H9 (cell line): ENCODE measurements at regions not wholly inside any gene's neighbourhood (a gene's known extent, or its start where the extent isn't known, plus 50 kb on each side); places are given as distances from the start of the nearest gene placed in this dataset.

Experiments used
- DNase-seq: peaks from one replicate; pipeline ENCODE4 v3.0.0-alpha.2; 2017
- H2AFZ ChIP-seq: one replicate; pipeline ENCODE4 v1.6.1; 2013; ENCODE audit warnings: mild to moderate bottlenecking, low read length, control low read depth, moderate library complexity
- H2AK5ac ChIP-seq: 2 replicates; pipeline ENCODE4 v1.6.1; 2013; ENCODE audit warnings: low read length, control low read depth, mixed read lengths; ENCODE audit not compliant: insufficient read length
- H2BK120ac ChIP-seq: one replicate; pipeline ENCODE4 v1.6.1; 2013; ENCODE audit warnings: low read depth, mild to moderate bottlenecking, low read length, control low read depth, inconsistent platforms; ENCODE audit not compliant: poor library complexity, severe bottlenecking
- H2BK12ac ChIP-seq: 2 replicates; pipeline ENCODE4 v1.6.1; 2013; ENCODE audit warnings: low read length, control low read depth, mixed read lengths, low read depth; ENCODE audit not compliant: insufficient read length
- H2BK15ac ChIP-seq: 2 replicates; pipeline ENCODE4 v1.6.1; 2013; ENCODE audit warnings: low read depth, low read length, control low read depth
- H2BK20ac ChIP-seq: one replicate; pipeline ENCODE4 v1.6.1; 2013; ENCODE audit warnings: low read depth, mild to moderate bottlenecking, low read length, control low read depth, inconsistent platforms; ENCODE audit not compliant: poor library complexity, severe bottlenecking
- H2BK5ac ChIP-seq: 2 replicates; pipeline ENCODE4 v1.6.1; 2013; ENCODE audit warnings: low read length, control low read depth, mixed read lengths; ENCODE audit not compliant: insufficient read length
- H3K14ac ChIP-seq: 2 replicates; pipeline ENCODE4 v1.6.1; 2013; ENCODE audit warnings: low read length, control low read depth; ENCODE audit not compliant: insufficient read depth
- H3K18ac ChIP-seq: 2 replicates; pipeline ENCODE4 v1.6.1; 2013; ENCODE audit warnings: low read depth, mild to moderate bottlenecking, mixed read lengths, low read length, control low read depth; ENCODE audit not compliant: insufficient read length
- H3K23ac ChIP-seq: 2 replicates; pipeline ENCODE4 v1.6.1; 2013; ENCODE audit warnings: low read length, control low read depth, mixed read lengths, low read depth; ENCODE audit not compliant: insufficient read length
- H3K23me2 ChIP-seq: 2 replicates; pipeline ENCODE4 v1.6.1; 2013; ENCODE audit warnings: low read depth, mild to moderate bottlenecking, mixed read lengths, low read length, control low read depth; ENCODE audit not compliant: insufficient read length, poor library complexity, severe bottlenecking
- H3K27ac ChIP-seq: 2 replicates; pipeline ENCODE4 v1.5.1; 2013; ENCODE audit warnings: low read length, control low read depth, mixed read lengths, low read depth; ENCODE audit not compliant: insufficient read length
- H3K27me3 ChIP-seq: 2 replicates; pipeline ENCODE4 v1.6.1; 2013; ENCODE audit warnings: low read length, control low read depth, inconsistent platforms; ENCODE audit not compliant: insufficient read depth
- H3K4ac ChIP-seq: 2 replicates; pipeline ENCODE4 v1.6.1; 2013; ENCODE audit warnings: low read depth, mild to moderate bottlenecking, control low read depth, inconsistent platforms, low read length, moderate library complexity
- H3K4me1 ChIP-seq: 2 replicates; pipeline ENCODE4 v1.6.1; 2013; ENCODE audit warnings: low read length, control low read depth, inconsistent platforms; ENCODE audit not compliant: insufficient read depth
- H3K4me2 ChIP-seq: 2 replicates; pipeline ENCODE4 v1.6.1; 2013; ENCODE audit warnings: low read length, control low read depth, mixed read lengths; ENCODE audit not compliant: insufficient read length, insufficient read depth
- H3K56ac ChIP-seq: 2 replicates; pipeline ENCODE4 v1.6.1; 2013; ENCODE audit warnings: low read depth, mild to moderate bottlenecking, mixed read lengths, low read length, control low read depth; ENCODE audit not compliant: insufficient read length
- H3K79me1 ChIP-seq: 2 replicates; pipeline ENCODE4 v1.6.1; 2013; ENCODE audit warnings: low read depth, mild to moderate bottlenecking, moderate library complexity, low read length, control low read depth, inconsistent platforms; ENCODE audit not compliant: insufficient read depth, poor library complexity, severe bottlenecking
- H3K79me2 ChIP-seq: 2 replicates; pipeline ENCODE4 v1.6.1; 2013; ENCODE audit warnings: low read length, control low read depth, inconsistent platforms; ENCODE audit not compliant: insufficient read depth
- H3K9ac ChIP-seq: 2 replicates; pipeline ENCODE4 v1.6.1; 2013; ENCODE audit warnings: low read length, control low read depth, mixed read lengths; ENCODE audit not compliant: insufficient read length; ENCODE audit errors: extremely low read depth
- H3K9me3 ChIP-seq: one replicate; pipeline ENCODE4 v1.6.1; 2013; ENCODE audit warnings: low read depth, low read length, inconsistent platforms; ENCODE audit not compliant: control insufficient read depth
- H3T11ph ChIP-seq: one replicate; pipeline ENCODE4 v1.6.1; 2013; ENCODE audit warnings: mild to moderate bottlenecking, low read length, control low read depth, inconsistent platforms
- H4K20me1 ChIP-seq: one replicate; pipeline ENCODE4 v1.6.1; 2013; ENCODE audit not compliant: control insufficient read depth, insufficient read length, insufficient read depth
- H4K5ac ChIP-seq: 2 replicates; pipeline ENCODE4 v1.6.1; 2013; ENCODE audit warnings: low read depth, mild to moderate bottlenecking, mixed read lengths, low read length, control low read depth; ENCODE audit not compliant: insufficient read length
- H4K8ac ChIP-seq: replicated peaks from 2 replicates; pipeline ENCODE4 v1.6.1; 2013; ENCODE audit warnings: low read length, control low read depth, mixed read lengths, low read depth; ENCODE audit not compliant: insufficient read length
- H4K91ac ChIP-seq: 2 replicates; pipeline ENCODE4 v1.6.1; 2013; ENCODE audit warnings: low read depth, mild to moderate bottlenecking, moderate library complexity, mixed read lengths, low read length, control low read depth; ENCODE audit not compliant: insufficient read length
- H3K27ac Mint-ChIP-seq, 3 experiments: 2 replicates in 2 of 3; 3 replicates in 1 of 3; pipeline ENCODE4 v1.8.0; 2020 to 2021; ENCODE audit warnings: mixed read lengths in 3 of 3, mild to moderate bottlenecking in 1 of 3, moderate library complexity in 1 of 3
- H3K27me3 Mint-ChIP-seq: 2 replicates; pipeline ENCODE4 v1.8.0; 2021; ENCODE audit warnings: low read depth, mild to moderate bottlenecking, moderate library complexity, mixed read lengths
- H3K36me3 Mint-ChIP-seq, 3 experiments: 2 replicates in 2 of 3; 3 replicates in 1 of 3; pipeline ENCODE4 v1.8.0; 2020 to 2021; ENCODE audit warnings: low read depth in 3 of 3, mixed read lengths in 3 of 3; ENCODE audit not compliant: insufficient read depth in 1 of 3
- H3K4me1 Mint-ChIP-seq, 2 experiments: 2 replicates each; pipeline ENCODE4 v1.8.0; 2020; ENCODE audit warnings: mixed read lengths in 2 of 2
- H3K4me3 Mint-ChIP-seq, 2 experiments: 2 replicates in 1 of 2; 3 replicates in 1 of 2; pipeline ENCODE4 v1.8.0; 2020 to 2021; ENCODE audit warnings: mild to moderate bottlenecking in 2 of 2, mixed read lengths in 2 of 2, moderate library complexity in 1 of 2
- H3K9me3 Mint-ChIP-seq, 2 experiments: 2 replicates in 1 of 2; 3 replicates in 1 of 2; pipeline ENCODE4 v1.8.0; 2020; ENCODE audit warnings: mild to moderate bottlenecking in 2 of 2, mixed read lengths in 2 of 2, moderate library complexity in 1 of 2
- CTCF ChIP-seq: fragments of 200-600 bp; sonication (generic); conservative IDR thresholded peaks from 3 replicates; pipeline ENCODE4 v1.8.0; 2021; ENCODE audit warnings: antibody characterized with exemption, mild to moderate bottlenecking
- WGBS: extraction: QIAGEN DNeasy Blood & Tissue Kit; methylation state at CpG from one replicate; pipeline ENCODE4 v1.1.7; 2013; ENCODE audit warnings: missing lambda C conversion rate, low lambda C conversion rate, mixed read lengths; ENCODE audit not compliant: insufficient read length; ENCODE audit errors: extremely low coverage; 5-methylcytosine and 5-hydroxymethylcytosine counted together

GRCh38 chr11:116478669-116479668 is 293.8 kb downstream of the BUD13 start:
- H2BK5ac ChIP-seq = no peak overlapping the region
- no peak overlapping the region for H3K4me2 ChIP-seq
- no peak overlapping the region for H3K23ac ChIP-seq
- no peak overlapping the region for H3K56ac ChIP-seq
- no peaks in the 10 kb centered on the region for H3K79me1 ChIP-seq
- H3K18ac ChIP-seq = no peak overlapping the region
- no peak overlapping the region for H3K27ac Mint-ChIP-seq
- no peaks in the 10 kb centered on the region for H3K9me3 ChIP-seq
- DNase-seq = no peak
- WGBS = no CpG with 5 or more reads among the region's 7 CpGs
- H3K14ac ChIP-seq = no peak overlapping the region; the same call in 1 of the 2 replicates
- no peak overlapping the region for H3K27ac ChIP-seq
- H3K9me3 Mint-ChIP-seq = no peaks in the 10 kb centered on the region
- H2BK20ac ChIP-seq = no peak overlapping the region
- no peaks in the 10 kb centered on the region for H3K4me1 ChIP-seq
- no peaks in the 10 kb centered on the region for H3K23me2 ChIP-seq
- no peak overlapping the region for H2AFZ ChIP-seq
- no peak overlapping the region for H4K91ac ChIP-seq
- no peaks in the 10 kb centered on the region; the same call in 1 of the 2 replicates for H3K27me3 ChIP-seq
- no peak overlapping the region for H2BK12ac ChIP-seq
- no peak overlapping the region for H2AK5ac ChIP-seq
- H3K9ac ChIP-seq = no peak overlapping the region
- no peak overlapping the region for H4K5ac ChIP-seq
- no peak overlapping the region for H3K4ac ChIP-seq
- peaks cover 4% of the 10 kb centered on the region in 2 experiments for H3K4me1 Mint-ChIP-seq
- H3K27me3 Mint-ChIP-seq = peaks cover 14% of the 10 kb centered on the region
- H3K4me3 Mint-ChIP-seq = no peak overlapping the region
- no peak overlapping the region for H3T11ph ChIP-seq
- H3K36me3 Mint-ChIP-seq = no peaks in the 10 kb centered on the region
- no peak overlapping the region for H4K8ac ChIP-seq
- H4K20me1 ChIP-seq = no peaks in the 10 kb centered on the region
- H2BK120ac ChIP-seq = no peak overlapping the region
- TF ChIP-seq CTCF = no peak
- H3K79me2 ChIP-seq = no peaks in the 10 kb centered on the region
- no peak overlapping the region for H2BK15ac ChIP-seq
